GM10248 (cell line): ENCODE measurements at regions not wholly inside any gene's neighbourhood (a gene's known extent, or its start where the extent isn't known, plus 50 kb on each side); places are given as distances from the start of the nearest gene placed in this dataset.
"Not testable (repeated sequence)": the region's sequence is repeated elsewhere in the genome, so short reads cannot be mapped to it uniquely, and the experiment has no call there.

Experiments used
- CTCF ChIA-PET: fragments of 300-600 bp; sonication (Branson Sonifier 250); formaldehyde crosslinking; extraction: SDS; loops from one replicate; lab custom pipeline; 2021; ENCODE audit warnings: antibody characterized with exemption; lab: Yijun Ruan, JAX
- POLR2A ChIA-PET: fragments of 350-650 bp; sonication (Branson Sonifier 250); formaldehyde crosslinking; extraction: SDS; loops from one replicate; lab custom pipeline; 2020; ENCODE audit warnings: antibody characterized with exemption; lab: Yijun Ruan, JAX
- DNase-seq: peaks from one replicate; pipeline ENCODE4 v3.0.0; 2012; ENCODE audit errors: extremely low spot score
- TF ChIP-seq, protein P1 (sequence below): IDR thresholded peaks from 2 replicates; pipeline ENCODE4 v1.5.1; 2012; ENCODE audit warnings: mild to moderate bottlenecking, low read depth; ENCODE audit errors: extremely low read depth, missing control alignments, control extremely low read depth

DNA sequence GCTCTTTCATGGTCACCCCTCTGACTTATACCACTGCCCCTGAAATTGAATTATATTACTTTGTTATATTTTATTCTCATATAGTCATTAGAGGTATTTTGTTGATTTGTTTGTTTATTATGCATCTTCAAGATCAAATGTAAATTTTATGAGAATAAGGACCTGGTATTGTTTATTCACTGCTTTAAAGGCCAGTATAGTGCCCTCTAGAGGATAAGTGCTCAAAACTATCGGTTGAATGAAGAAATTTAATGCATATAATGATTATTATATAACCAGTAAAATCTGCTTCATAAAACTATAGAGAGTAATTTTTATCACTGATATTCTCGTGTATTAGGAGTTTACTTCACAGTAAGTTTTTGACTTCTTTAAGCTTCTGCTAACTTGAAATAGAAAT, 1401.9 kb downstream of the SLITRK1 start:
- CTCF ChIA-PET, result interaction anchor here (1.2 kb wide), 1 partner anchor 25 kb away, joined by 3 read pairs; no protein-coding TSS in a partner anchor
- DNase-seq, result no peak
- POLR2A ChIA-PET, result no interaction called here
- TF ChIP-seq, protein P1, sequence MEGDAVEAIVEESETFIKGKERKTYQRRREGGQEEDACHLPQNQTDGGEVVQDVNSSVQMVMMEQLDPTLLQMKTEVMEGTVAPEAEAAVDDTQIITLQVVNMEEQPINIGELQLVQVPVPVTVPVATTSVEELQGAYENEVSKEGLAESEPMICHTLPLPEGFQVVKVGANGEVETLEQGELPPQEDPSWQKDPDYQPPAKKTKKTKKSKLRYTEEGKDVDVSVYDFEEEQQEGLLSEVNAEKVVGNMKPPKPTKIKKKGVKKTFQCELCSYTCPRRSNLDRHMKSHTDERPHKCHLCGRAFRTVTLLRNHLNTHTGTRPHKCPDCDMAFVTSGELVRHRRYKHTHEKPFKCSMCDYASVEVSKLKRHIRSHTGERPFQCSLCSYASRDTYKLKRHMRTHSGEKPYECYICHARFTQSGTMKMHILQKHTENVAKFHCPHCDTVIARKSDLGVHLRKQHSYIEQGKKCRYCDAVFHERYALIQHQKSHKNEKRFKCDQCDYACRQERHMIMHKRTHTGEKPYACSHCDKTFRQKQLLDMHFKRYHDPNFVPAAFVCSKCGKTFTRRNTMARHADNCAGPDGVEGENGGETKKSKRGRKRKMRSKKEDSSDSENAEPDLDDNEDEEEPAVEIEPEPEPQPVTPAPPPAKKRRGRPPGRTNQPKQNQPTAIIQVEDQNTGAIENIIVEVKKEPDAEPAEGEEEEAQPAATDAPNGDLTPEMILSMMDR, result no peak

- TF ChIP-seq, protein P1, result no peak
- CTCF ChIA-PET, result no interaction called here
- POLR2A ChIA-PET, result no interaction called here
- no peak for DNase-seq
Observed at GRCh38 chr13:82477436-82477835, 1404.8 kb downstream of the SLITRK1 start.

DNA sequence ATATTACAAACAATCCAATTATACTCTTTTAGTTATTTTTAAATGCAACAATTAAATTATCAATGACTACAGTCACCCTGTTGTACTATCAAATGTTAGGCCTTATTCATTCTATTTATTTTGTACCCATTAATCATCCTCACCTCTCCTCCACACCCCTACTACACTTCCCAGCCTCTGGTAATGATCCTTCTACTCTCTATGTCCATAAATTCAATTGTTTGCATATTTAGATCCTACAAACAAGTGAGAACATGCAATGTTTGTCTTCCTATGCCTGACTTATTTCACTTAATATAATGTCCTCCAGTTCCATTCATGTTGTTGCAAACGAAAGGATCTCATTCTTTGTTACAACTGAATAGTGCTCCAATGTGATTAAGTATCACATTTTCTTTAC, 1414.6 kb downstream of the SLITRK1 start:
- CTCF ChIA-PET, result no interaction called here
- TF ChIP-seq, protein P1, result no peak
- DNase-seq, result no peak
- POLR2A ChIA-PET, result no interaction called here

- DNase-seq, CTCF ChIA-PET, POLR2A ChIA-PET: not testable (repeated sequence)
Observed at GRCh38 chr13:82459575-82459974, 1422.7 kb downstream of the SLITRK1 start.

GRCh38 chr13:82458169-82458568, 1424.1 kb downstream of the SLITRK1 start:
- no peak for DNase-seq
- ChIA-PET CTCF (no interaction called here), POLR2A (no interaction called here)
- TF ChIP-seq, protein P1, result no peak

- CTCF ChIA-PET, DNase-seq, POLR2A ChIA-PET: not testable (repeated sequence)
Observed at GRCh38 chr13:82457548-82457947, 1424.7 kb downstream of the SLITRK1 start.

DNA sequence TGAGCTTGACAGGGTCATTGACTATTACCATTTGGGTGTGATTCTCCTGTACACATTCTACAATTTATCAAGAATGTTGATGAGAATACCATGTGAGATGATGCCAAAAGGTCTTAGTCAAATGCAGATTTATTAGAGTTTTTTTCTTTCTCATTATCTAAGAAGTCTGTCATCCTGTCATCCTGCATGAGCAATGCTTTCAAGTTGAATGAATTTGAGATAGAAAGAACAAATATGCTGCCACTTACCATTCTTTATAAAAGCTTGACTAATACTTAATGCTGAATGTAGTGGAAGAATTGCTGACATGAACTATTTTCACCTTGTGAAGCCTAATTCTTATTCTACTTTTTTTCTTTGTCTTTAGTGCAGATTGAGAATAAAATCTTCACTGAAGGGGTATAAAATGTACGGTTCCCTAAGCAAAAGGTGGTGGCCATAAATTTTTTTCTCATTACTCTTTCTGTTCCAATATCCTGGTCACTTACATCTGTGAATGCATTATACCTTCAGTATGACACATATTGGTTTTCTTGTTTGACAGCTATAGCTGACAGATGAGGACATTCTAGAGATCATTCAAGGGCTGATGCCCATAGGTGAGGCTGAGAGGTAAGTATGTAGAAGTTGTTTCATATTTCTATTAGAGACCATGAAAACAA, 1434.7 kb downstream of the SLITRK1 start:
- POLR2A ChIA-PET, result no interaction called here
- TF ChIP-seq, protein P1, result no peak
- CTCF ChIA-PET, result no interaction called here
- DNase-seq, result no peak

DNA sequence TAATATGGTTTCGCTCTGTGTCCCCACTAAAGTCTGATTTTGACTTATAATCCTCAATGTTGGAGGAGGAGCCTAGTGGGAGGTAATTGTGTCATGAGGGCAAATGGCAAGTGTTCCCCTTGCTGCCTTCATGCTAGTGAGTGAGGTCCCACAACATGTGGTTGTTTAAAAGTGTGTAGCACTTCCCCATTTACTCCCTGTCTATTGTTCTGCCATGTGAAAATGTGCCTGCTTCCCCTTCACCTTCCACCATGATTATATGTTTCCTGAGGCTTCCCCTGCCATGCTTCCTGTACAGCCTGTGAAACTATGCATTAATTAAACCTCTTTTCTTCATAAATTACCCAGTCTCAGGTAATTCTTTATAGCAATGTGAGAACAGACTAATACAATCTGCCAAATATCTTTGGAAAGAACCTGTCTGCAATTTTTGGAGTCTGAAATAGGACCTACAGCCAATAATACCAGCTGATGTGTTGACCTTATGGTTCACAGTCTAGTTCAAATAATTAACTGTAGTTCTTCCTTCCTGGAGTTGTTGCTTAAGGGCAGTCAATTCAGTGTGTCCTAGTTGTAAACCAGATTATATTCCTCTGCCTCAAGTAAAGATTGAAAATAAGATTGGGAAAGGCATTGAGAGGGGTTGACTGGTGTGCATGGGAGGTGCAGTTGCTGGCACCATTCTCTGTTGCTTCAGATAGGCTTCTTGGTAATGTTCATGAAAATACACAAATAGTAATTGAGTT, 1442.9 kb downstream of the SLITRK1 start:
- ChIA-PET CTCF (no interaction called here), POLR2A (no interaction called here)
- TF ChIP-seq, protein P1, result no peak
- DNase-seq, result no peak
